Head of caudate nucleus (tissue), 42 donors: ENCODE measurements at regions not wholly inside any gene's neighbourhood (a gene's known extent, or its start where the extent isn't known, plus 50 kb on each side); places are given as distances from the start of the nearest gene placed in this dataset.
A peak's percentile ranks its signal among the peaks of the same experiment; 100 is the strongest.
"Not testable (repeated sequence)": the region's sequence is repeated elsewhere in the genome, so short reads cannot be mapped to it uniquely, and the experiment has no call there.

ENCODE experiments used
- DNase-seq, 42 donors: peaks; one replicate each; pipeline versions ENCODE4 v3.0.0 to v3.0.0-alpha.2; 2020 to 2021; ENCODE audit warnings: mixed read lengths in 7 of 42
- intact Hi-C: fragments of 100-400 bp; cut with DNase I; formaldehyde crosslinking; loops from one replicate; pipeline ENCODE4 v1.15.0; 2022

DNA sequence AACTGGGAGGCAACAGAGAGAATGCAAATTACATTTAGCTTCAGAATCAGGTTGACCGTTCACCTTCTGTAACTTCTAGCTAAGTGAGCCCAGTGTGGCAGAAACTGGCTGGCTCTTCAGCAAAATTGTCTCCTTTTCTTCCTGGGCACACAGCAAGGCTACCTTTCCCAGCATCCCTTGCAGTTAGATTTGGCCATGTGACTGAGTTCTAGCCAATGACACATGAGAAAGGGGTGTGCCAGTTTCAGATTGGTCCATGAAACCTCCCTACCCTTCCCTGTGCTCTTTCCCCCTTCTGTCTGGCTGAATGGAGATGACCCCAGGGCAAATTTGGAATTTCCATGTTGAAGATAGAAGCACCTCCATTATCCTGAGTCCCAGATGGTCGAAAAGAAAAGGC lies 72.5 kb upstream of the SMIM23 start:
- intact Hi-C loops: no loop called here
- peak in 1 of 42 donors; percentile 3 for DNase-seq

DNA sequence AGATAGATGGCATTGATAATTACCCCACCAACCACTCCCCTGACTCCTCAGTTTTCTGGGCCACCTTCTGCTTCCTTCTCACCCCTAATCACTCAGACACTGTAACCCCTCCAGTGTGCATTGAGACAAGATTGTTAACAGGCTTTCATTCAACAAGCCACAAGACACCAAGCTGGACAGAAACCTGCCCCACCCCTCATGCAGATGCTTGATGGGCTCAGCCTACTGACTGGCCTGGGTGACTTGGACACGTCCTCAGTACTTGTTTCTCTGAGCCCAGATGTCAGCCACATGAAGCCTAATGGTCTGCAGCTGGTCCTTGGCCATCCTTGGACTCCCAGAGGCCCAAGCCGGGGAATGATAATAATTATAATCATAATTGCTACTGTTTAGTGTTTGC lies 71.4 kb upstream of the SMIM23 start:
- peak in 2 of 42 donors; percentile 21 to 25 for DNase-seq
- intact Hi-C loops: no loop called here

DNA sequence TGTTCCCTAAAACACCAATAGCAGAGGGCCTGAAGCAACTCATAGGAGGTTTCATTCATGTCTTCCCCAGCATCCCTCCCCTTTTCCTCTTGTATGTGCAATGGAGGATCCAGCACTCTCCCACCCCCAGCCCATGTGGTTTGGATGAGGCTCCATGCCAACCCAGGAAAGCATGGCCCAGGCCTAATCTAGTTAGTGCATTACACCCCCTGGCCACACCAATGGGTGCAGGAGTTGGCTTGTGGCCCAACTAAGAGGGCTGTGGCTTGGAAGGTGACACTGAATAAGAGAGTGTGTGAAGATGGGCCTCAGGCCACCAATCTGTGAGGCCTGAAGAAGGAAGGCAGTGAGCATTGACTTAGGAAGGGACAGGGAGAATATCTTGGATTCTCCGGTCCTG lies 70.8 kb upstream of the SMIM23 start:
- DNase-seq: peak in 2 of 42 donors; percentile 9 to 13
- intact Hi-C loops: no loop called here

DNA sequence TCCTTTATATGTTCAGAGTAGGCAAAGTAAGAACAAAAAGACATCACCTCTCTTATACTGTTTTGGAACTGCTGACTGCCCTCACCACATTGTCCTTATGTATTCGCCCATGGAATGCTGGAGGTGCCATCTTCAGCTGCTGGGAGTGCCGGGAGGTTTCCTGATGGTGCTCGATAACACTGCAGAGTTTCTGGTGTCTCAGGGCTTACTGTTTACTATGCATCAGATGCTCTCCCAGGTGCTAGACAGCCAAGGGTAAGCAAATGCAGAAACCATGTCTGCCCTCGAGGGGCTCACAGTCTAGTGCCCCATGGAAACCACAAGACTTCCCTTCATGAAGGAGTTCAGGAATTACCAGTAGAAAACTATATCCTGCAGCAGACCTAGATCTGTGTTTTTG lies 70.1 kb upstream of the SMIM23 start:
- intact Hi-C loops: no loop called here
- DNase-seq: no peak

DNA sequence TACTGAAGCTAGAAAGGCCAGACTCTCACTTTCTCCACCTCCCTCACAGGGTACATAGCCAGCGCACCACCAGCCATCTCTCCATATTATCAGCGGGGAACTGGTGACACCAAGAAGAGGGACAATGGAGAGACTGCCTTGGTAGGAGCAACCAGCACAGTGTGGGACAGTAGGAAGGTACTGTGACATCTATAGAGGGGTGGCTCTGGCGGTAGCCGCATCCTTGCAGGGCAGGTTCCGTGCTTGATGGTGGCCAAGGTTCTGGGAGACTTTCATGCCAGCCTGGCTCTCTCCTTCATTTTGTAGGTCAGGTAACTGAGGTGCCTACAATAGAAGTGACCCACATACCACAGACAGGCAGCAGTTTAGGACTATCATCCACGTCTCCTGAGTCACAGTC lies 65.5 kb upstream of the SMIM23 start:
- intact Hi-C loops: no loop called here

DNA sequence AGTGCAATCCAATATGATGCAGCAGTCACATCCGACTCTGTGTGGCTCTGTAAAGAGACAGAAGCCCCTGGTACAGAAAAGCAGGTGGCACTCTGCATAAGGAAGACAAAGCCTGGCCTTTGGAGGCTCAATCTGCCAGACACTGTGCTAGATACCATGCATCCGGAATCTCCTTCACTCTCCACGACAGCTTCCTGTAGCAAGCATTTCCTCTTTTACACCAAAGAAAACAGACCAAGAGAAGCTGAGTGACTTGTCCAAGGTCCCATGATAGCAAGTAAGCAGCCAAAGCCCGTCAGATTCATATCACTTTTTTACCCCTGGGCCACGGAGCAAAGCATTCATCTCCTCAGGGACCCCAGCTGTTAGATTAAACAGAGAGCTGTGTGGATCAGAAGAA lies 64.2 kb upstream of the SMIM23 start:
- no peak for DNase-seq
- intact Hi-C loops: no loop called here

More for the DNA sequence above, 65.5 kb upstream of the SMIM23 start:
- DNase-seq: no peak

DNA sequence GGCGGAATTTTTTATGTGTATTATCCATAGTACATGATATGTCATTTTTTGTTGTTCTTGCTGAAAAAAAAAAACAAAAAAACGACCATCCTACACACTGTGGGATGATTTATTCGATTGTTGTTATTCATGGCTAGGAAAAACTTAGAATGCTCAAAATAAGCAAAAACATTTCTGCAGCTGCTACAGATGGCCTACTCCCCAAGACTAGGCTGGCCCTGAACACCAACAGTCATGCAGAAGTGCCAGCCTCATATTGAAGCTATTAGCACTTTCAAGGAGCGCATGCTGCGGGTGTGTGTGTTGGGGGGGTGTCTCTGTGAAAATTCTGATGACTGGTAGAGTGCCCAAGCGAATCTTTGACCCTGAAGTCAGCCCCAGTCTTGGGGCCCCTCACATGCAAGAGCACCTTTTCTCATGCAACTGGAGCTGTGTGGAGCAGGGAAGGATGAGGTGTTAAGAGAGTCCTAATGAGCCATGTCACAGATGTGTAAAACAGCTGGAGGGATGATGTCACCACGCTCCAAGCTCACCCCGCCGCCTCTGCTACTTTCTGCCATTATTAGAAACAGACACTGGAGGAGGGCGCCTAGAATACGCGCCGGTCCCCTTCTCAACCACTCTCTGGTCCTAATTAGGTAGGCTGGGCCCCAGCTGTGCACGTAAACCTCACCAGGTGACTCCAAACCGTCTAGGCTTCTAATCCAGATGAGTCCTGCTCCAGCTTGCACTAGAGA lies 61.0 kb upstream of the SMIM23 start:
- intact Hi-C loops: no loop called here
- DNase-seq: no peak

DNA sequence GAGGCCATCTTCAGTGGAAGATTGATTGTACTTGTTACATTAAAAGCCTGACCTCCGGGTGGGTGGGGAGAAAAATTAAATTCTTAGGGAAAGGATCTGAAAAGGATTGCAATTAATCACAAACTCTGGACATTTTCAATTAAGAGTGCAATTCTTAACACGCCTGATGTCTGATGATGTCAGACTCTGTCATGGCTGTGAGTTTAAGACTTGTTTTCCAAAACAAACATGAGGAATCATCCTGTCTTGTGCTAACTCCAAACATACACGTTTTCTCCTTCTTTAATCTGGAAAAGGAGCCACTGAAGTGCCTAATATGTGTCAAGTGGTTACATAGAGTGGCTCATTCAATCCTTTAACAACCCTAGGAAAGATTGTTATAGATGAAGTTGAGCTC lies 60.4 kb upstream of the SMIM23 start:
- no peak for DNase-seq
- intact Hi-C loops: no loop called here

DNA sequence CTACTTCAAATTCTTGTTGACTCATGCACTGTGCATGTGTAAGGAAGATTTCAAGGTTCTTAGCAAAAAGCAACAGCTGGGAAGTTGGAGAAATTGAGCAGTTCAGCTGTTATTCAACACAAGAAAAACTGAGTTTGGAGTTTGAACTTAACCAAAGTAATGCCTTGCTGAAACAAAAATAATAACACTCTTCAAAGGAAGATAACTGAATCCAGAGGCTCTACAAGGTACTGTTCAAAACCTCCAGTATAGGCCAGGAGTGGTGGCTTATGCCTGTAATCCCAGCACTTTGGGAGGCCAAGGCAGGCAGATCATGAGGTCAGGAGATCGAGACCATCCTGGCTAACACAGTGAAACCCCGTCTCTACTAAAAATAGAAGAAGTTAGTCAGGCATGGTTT lies 58.8 kb upstream of the SMIM23 start:
- intact Hi-C loops: not testable (repeated sequence)

DNA sequence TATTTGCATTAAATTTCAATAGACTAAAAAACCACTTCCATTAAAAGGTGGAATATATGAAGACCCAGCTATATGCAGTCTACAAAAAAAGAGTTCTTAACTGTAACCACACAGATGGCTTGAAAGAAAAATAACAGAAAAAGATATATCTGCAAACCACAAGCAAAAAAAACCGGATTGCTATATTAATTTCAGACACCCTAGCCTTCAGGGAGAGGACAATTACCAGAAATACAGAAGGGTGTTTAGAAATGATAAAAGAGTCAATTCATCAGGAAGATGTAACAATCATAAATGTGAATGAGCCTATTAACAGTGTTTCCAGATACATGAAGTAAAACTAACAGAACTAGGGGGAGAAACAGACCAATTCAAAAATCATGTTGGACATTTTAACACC lies 56.9 kb upstream of the SMIM23 start:
- intact Hi-C loops: no loop called here
- DNase-seq: no peak

More for the DNA sequence above, 58.8 kb upstream of the SMIM23 start:
- not testable (repeated sequence) for DNase-seq
